IMR-90 (cell line): ENCODE measurements at regions not wholly inside any gene's neighbourhood (a gene's known extent, or its start where the extent isn't known, plus 50 kb on each side); places are given as distances from the start of the nearest gene placed in this dataset.

Experiments used
- ATAC-seq: fragments of 200-7000 bp; cut with Tn5 transposase; 2 replicates; pipeline ENCODE4 v1.9.1; 2020; ENCODE audit warnings: low read depth, mild to moderate bottlenecking, moderate library complexity
- BruUV-seq: library from RNA; stranded (reverse); fragments of 400-500 nt; replicated peaks from 2 replicates; lab custom pipeline; 2021; lab: Mats Ljungman, UMichigan
- CTCF ChIA-PET: fragments of 300-600 bp; formaldehyde crosslinking; extraction: SDS; loops from one replicate; lab custom pipeline; 2021; ENCODE audit warnings: antibody characterized with exemption; lab: Yijun Ruan, JAX
- POLR2A ChIA-PET: fragments of 300-600 bp; sonication (Branson Sonifier 250); formaldehyde crosslinking; loops from one replicate; lab custom pipeline; 2022; ENCODE audit warnings: antibody characterized with exemption; ENCODE audit not compliant: unreplicated experiment; lab: Charles Lee
- DNase-seq: peaks from one replicate; pipeline ENCODE4 v3.0.0; 2013
- H2AFZ ChIP-seq: replicated peaks from 2 replicates; pipeline ENCODE3; 2013; ENCODE audit warnings: low read length, mild to moderate bottlenecking; ENCODE audit not compliant: poor library complexity
- H2AK5ac ChIP-seq: 2 replicates; pipeline ENCODE4 v1.6.1; 2013; ENCODE audit warnings: low read depth, low read length, inconsistent platforms
- H2AK9ac ChIP-seq: replicated peaks from 2 replicates; pipeline ENCODE3; 2013; ENCODE audit warnings: mild to moderate bottlenecking, low read depth, low read length, moderate library complexity; ENCODE audit not compliant: poor library complexity
- H2BK120ac ChIP-seq: 2 replicates; pipeline ENCODE4 v1.6.1; 2013; ENCODE audit warnings: low read depth, low read length, inconsistent platforms
- H2BK15ac ChIP-seq: 3 replicates; pipeline ENCODE4 v1.6.1; 2013; ENCODE audit warnings: low read depth, low read length, inconsistent platforms
- H2BK20ac ChIP-seq: 2 replicates; pipeline ENCODE4 v1.6.1; 2013; ENCODE audit warnings: low read depth, mild to moderate bottlenecking, inconsistent platforms, low read length, moderate library complexity
- H2BK5ac ChIP-seq: 2 replicates; pipeline ENCODE4 v1.6.1; 2013; ENCODE audit warnings: mild to moderate bottlenecking, low read depth, low read length, inconsistent platforms; ENCODE audit not compliant: poor library complexity, severe bottlenecking
- H3K14ac ChIP-seq: replicated peaks from 2 replicates; pipeline ENCODE4 v1.6.1; 2013; ENCODE audit warnings: low read depth, low read length, inconsistent platforms
- H3K18ac ChIP-seq: 2 replicates; pipeline ENCODE4 v1.6.1; 2013; ENCODE audit warnings: low read depth, low read length, control low read depth
- H3K23ac ChIP-seq: 2 replicates; pipeline ENCODE4 v1.6.1; 2013; ENCODE audit warnings: low read depth, low read length, inconsistent platforms
- H3K27ac ChIP-seq: 2 replicates; pipeline ENCODE4 v1.5.1; 2013; ENCODE audit warnings: mild to moderate bottlenecking, control low read depth, low read length; ENCODE audit not compliant: insufficient read depth
- H3K27me3 ChIP-seq: 2 replicates; pipeline ENCODE4 v1.6.1; 2013; ENCODE audit warnings: low read length; ENCODE audit not compliant: control insufficient read depth, insufficient read depth
- H3K36me3 ChIP-seq: 2 replicates; pipeline ENCODE4 v1.6.1; 2013; ENCODE audit warnings: low read length, mixed read lengths; ENCODE audit not compliant: control insufficient read depth, insufficient read depth
- H3K4ac ChIP-seq: 2 replicates; pipeline ENCODE4 v1.6.1; 2013; ENCODE audit warnings: low read depth, low read length, inconsistent platforms
- H3K4me1 ChIP-seq: 2 replicates; pipeline ENCODE4 v1.6.1; 2013; ENCODE audit warnings: low read length, mixed read lengths; ENCODE audit not compliant: control insufficient read depth, insufficient read depth
- H3K4me2 ChIP-seq: 2 replicates; pipeline ENCODE4 v1.6.1; 2013; ENCODE audit warnings: low read depth, mild to moderate bottlenecking, control low read depth, low read length, moderate library complexity
- H3K4me3 ChIP-seq: 2 replicates; pipeline ENCODE4 v1.5.1; 2013; ENCODE audit warnings: low read depth, mild to moderate bottlenecking, control low read depth, low read length, moderate library complexity; ENCODE audit not compliant: insufficient read depth
- H3K56ac ChIP-seq: 2 replicates; pipeline ENCODE4 v1.6.1; 2013; ENCODE audit warnings: low read length, inconsistent platforms; ENCODE audit not compliant: insufficient read depth; ENCODE audit errors: extremely low read depth
- H3K79me1 ChIP-seq, 2 experiments: 2 replicates each; pipeline ENCODE4 v1.6.1; 2013; ENCODE audit warnings: low read length in 2 of 2, inconsistent platforms in 1 of 2, low read depth in 1 of 2
- H3K9ac ChIP-seq: 2 replicates; pipeline ENCODE4 v1.6.1; 2013; ENCODE audit warnings: low read depth, low read length, control low read depth
- H3K9me1 ChIP-seq: 2 replicates; pipeline ENCODE4 v1.6.1; 2013; ENCODE audit warnings: low read length, inconsistent platforms; ENCODE audit not compliant: insufficient read depth
- H3K9me3 ChIP-seq: 2 replicates; pipeline ENCODE4 v1.6.1; 2013; ENCODE audit warnings: low read length; ENCODE audit not compliant: control insufficient read depth, insufficient read depth
- H4K20me1 ChIP-seq: 2 replicates; pipeline ENCODE4 v1.6.1; 2013; ENCODE audit warnings: low read length, inconsistent platforms; ENCODE audit not compliant: insufficient read depth
- H4K5ac ChIP-seq: 2 replicates; pipeline ENCODE4 v1.6.1; 2013; ENCODE audit warnings: mild to moderate bottlenecking, low read depth, low read length, control low read depth
- H4K8ac ChIP-seq, 2 experiments: 2 replicates each; pipeline ENCODE4 v1.6.1; 2013; ENCODE audit warnings: low read depth in 2 of 2, low read length in 2 of 2, control low read depth in 1 of 2, inconsistent platforms in 1 of 2
- H4K91ac ChIP-seq: 2 replicates; pipeline ENCODE4 v1.6.1; 2013; ENCODE audit warnings: low read depth, low read length, inconsistent platforms; ENCODE audit not compliant: insufficient read depth
- BHLHE40 ChIP-seq: fragments of 150-350 bp; IDR thresholded peaks from 2 replicates; pipeline ENCODE4 v1.6.1; 2016; ENCODE audit warnings: mild to moderate bottlenecking, low read depth, low read length
- CEBPB ChIP-seq: IDR thresholded peaks from 2 replicates; pipeline ENCODE4 v1.6.1; 2012; ENCODE audit warnings: low read depth, low read length, improper control_type of control experiment
- CHD1 ChIP-seq: IDR thresholded peaks from 2 replicates; pipeline ENCODE4 v1.6.1; 2012; ENCODE audit warnings: low read depth, low read length, improper control_type of control experiment
- FOS ChIP-seq: fragments of 150-350 bp; IDR thresholded peaks from 2 replicates; pipeline ENCODE4 v1.6.1; 2016; ENCODE audit warnings: low read depth, low read length
- MAFK ChIP-seq: IDR thresholded peaks from 2 replicates; pipeline ENCODE4 v1.6.1; 2012; ENCODE audit warnings: low read depth, low read length, improper control_type of control experiment
- MAZ ChIP-seq: IDR thresholded peaks from 2 replicates; pipeline ENCODE4 v1.6.1; 2012; ENCODE audit warnings: low read depth, mild to moderate bottlenecking, low read length, improper control_type of control experiment, moderate library complexity, borderline replicate concordance
- MXI1 ChIP-seq: IDR thresholded peaks from 2 replicates; pipeline ENCODE4 v1.6.1; 2012; ENCODE audit warnings: low read depth, mild to moderate bottlenecking, low read length, moderate library complexity, borderline replicate concordance
- NFE2L2 ChIP-seq: fragments of 150-350 bp; IDR thresholded peaks from 2 replicates; pipeline ENCODE4 v1.6.1; 2016; ENCODE audit warnings: low read depth, mild to moderate bottlenecking, low read length
- POLR2A ChIP-seq: IDR thresholded peaks from 2 replicates; pipeline ENCODE4 v1.6.1; 2012; ENCODE audit warnings: mild to moderate bottlenecking, low read depth, low read length
- RAD21 ChIP-seq: IDR thresholded peaks from 2 replicates; pipeline ENCODE4 v1.6.1; 2012; ENCODE audit warnings: low read length, improper control_type of control experiment
- RCOR1 ChIP-seq: IDR thresholded peaks from 2 replicates; pipeline ENCODE4 v1.6.1; 2012; ENCODE audit warnings: mild to moderate bottlenecking, low read length, improper control_type of control experiment; ENCODE audit not compliant: insufficient replicate concordance
- RFX5 ChIP-seq: IDR thresholded peaks from 2 replicates; pipeline ENCODE4 v1.8.0; 2012; ENCODE audit warnings: low read depth, mild to moderate bottlenecking, low read length, moderate library complexity
- SMC3 ChIP-seq: fragments of 150-350 bp; IDR thresholded peaks from 2 replicates; pipeline ENCODE4 v1.6.1; 2016; ENCODE audit warnings: low read depth, mild to moderate bottlenecking, antibody characterized with exemption, low read length, moderate library complexity
- USF2 ChIP-seq: fragments of 150-350 bp; IDR thresholded peaks from 2 replicates; pipeline ENCODE4 v1.6.1; 2017; ENCODE audit warnings: mild to moderate bottlenecking, antibody characterized with exemption, low read length, low read depth
- WGBS, 2 experiments: methylation state at CpG; one replicate each; pipeline versions ENCODE4 v1.1.5 to v1.1.7; 2013; ENCODE audit warnings: missing lambda C conversion rate in 2 of 2; ENCODE audit not compliant: insufficient read length in 1 of 2; ENCODE audit errors: extremely low coverage in 2 of 2; 5-methylcytosine and 5-hydroxymethylcytosine counted together
- dilution Hi-C: fragments of 300-500 bp; cut with HindIII; formaldehyde crosslinking; loops from one replicate; pipeline ENCODE4 v1.14.3; 2018; ENCODE audit warnings: low sequenced_read_pairs; ENCODE audit not compliant: unreplicated experiment
- in situ Hi-C: fragments of 300-500 bp; cut with MboI; formaldehyde crosslinking; loops from 3 replicates; pipeline ENCODE4 v1.14.3; 2019; ENCODE audit warnings: low sequenced_read_pairs, inconsistent platforms, mixed read lengths
- intact Hi-C: fragments of 100-400 bp; cut with micrococcal nuclease; formaldehyde crosslinking; loops from 2 replicates; pipeline ENCODE4 v1.10.0; 2022
- TF ChIP-seq, protein P1 (sequence below): fragments of 150-350 bp; IDR thresholded peaks from 2 replicates; pipeline ENCODE4 v1.6.1; 2016; ENCODE audit warnings: low read depth, mild to moderate bottlenecking, low read length, moderate library complexity, borderline replicate concordance
- TF ChIP-seq, protein P2 (sequence below): conservative IDR thresholded peaks from 2 replicates; pipeline ENCODE4 v1.5.1; 2012; ENCODE audit warnings: mild to moderate bottlenecking, low read depth, low read length, improper control_type of control experiment

DNA sequence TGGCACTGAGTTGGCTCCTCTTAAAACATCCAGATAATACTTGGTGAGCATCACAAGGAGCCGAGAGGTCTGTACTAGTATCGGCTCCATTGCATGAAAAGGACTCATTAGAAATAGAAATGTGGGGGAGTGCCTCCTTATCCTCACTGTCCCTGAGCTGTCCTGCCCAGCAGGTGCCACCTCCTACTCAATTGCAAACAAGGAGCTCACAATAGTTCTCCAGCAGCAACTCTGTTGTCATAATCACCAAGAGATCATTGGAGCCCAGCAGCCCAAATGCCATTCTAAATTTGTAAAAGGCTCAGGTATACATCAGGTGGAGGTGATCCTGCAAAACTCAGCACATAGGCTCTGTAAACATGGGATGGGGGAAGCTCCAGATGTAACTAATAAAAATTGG lies 99.1 kb downstream of the PLK2 start:
- DNase-seq, result no peak
- H2BK15ac ChIP-seq, result no peak overlapping the region
- no peak overlapping the region for H2BK5ac ChIP-seq
- no CpG with 5 or more reads among the region's 2 CpGs for WGBS, 2 experiments
- TF ChIP-seq, protein P1, sequence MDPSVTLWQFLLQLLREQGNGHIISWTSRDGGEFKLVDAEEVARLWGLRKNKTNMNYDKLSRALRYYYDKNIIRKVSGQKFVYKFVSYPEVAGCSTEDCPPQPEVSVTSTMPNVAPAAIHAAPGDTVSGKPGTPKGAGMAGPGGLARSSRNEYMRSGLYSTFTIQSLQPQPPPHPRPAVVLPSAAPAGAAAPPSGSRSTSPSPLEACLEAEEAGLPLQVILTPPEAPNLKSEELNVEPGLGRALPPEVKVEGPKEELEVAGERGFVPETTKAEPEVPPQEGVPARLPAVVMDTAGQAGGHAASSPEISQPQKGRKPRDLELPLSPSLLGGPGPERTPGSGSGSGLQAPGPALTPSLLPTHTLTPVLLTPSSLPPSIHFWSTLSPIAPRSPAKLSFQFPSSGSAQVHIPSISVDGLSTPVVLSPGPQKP, result no peak
- no peak for TF ChIP-seq MAZ
- TF ChIP-seq CEBPB, result no peak
- TF ChIP-seq RCOR1, result no peak
- TF ChIP-seq MXI1, result no peak
- no peak for TF ChIP-seq NFE2L2
- TF ChIP-seq MAFK, result no peak
- no peak for TF ChIP-seq BHLHE40
- no peak for TF ChIP-seq FOS
- no peak for TF ChIP-seq USF2
- TF ChIP-seq POLR2A, result no peak
- TF ChIP-seq, protein P2, sequence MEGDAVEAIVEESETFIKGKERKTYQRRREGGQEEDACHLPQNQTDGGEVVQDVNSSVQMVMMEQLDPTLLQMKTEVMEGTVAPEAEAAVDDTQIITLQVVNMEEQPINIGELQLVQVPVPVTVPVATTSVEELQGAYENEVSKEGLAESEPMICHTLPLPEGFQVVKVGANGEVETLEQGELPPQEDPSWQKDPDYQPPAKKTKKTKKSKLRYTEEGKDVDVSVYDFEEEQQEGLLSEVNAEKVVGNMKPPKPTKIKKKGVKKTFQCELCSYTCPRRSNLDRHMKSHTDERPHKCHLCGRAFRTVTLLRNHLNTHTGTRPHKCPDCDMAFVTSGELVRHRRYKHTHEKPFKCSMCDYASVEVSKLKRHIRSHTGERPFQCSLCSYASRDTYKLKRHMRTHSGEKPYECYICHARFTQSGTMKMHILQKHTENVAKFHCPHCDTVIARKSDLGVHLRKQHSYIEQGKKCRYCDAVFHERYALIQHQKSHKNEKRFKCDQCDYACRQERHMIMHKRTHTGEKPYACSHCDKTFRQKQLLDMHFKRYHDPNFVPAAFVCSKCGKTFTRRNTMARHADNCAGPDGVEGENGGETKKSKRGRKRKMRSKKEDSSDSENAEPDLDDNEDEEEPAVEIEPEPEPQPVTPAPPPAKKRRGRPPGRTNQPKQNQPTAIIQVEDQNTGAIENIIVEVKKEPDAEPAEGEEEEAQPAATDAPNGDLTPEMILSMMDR, result no peak
- TF ChIP-seq SMC3, result no peak
- TF ChIP-seq RAD21, result no peak
- no peak for TF ChIP-seq CHD1
- no peak for TF ChIP-seq RFX5
- BruUV-seq, result no TSS peak
- H3K14ac ChIP-seq, result no peak overlapping the region
- no peak overlapping the region for H4K8ac ChIP-seq
- dilution Hi-C loops, result no loop called here
- H4K20me1 ChIP-seq, result no peaks in the 10 kb centered on the region
- H2BK120ac ChIP-seq, result no peak overlapping the region
- in situ Hi-C loops, result no loop called here
- no peak overlapping the region for H2AK9ac ChIP-seq
- H3K79me1 ChIP-seq, result no peaks in the 10 kb centered on the region
- H3K36me3 ChIP-seq, result no peaks in the 10 kb centered on the region
- H3K18ac ChIP-seq, result no peak overlapping the region
- no peak overlapping the region for H3K27ac ChIP-seq
- intact Hi-C loops, result no loop called here
- no peak overlapping the region for H3K9ac ChIP-seq
- no peak overlapping the region for H3K4me2 ChIP-seq
- H2AFZ ChIP-seq, result no peak overlapping the region
- H2AK5ac ChIP-seq, result no peak overlapping the region
- no peak overlapping the region for H3K4ac ChIP-seq
- H2BK20ac ChIP-seq, result no peak overlapping the region
- ChIA-PET CTCF (no interaction called here), POLR2A (no interaction called here)
- no peak overlapping the region for H3K56ac ChIP-seq
- no peak overlapping the region for H4K5ac ChIP-seq
- no peak overlapping the region for H3K4me3 ChIP-seq
- H3K9me3 ChIP-seq, result no peaks in the 10 kb centered on the region
- ATAC-seq, result no peak
- no peaks in the 10 kb centered on the region for H3K4me1 ChIP-seq
- no peak overlapping the region for H3K23ac ChIP-seq
- no peak overlapping the region for H4K91ac ChIP-seq
- H3K27me3 ChIP-seq, result no peaks in the 10 kb centered on the region
- no peaks in the 10 kb centered on the region for H3K9me1 ChIP-seq
